Mucosa of descending colon (tissue), 3 donors: ENCODE measurements at regions not wholly inside any gene's neighbourhood (a gene's known extent, or its start where the extent isn't known, plus 50 kb on each side); places are given as distances from the start of the nearest gene placed in this dataset.

Experiments used
- ATAC-seq: fragments of 200-7000 bp; cut with Tn5 transposase; one replicate; pipeline ENCODE4 v1.9.1; 2020; ENCODE audit warnings: mild to moderate bottlenecking, moderate library complexity
- DNase-seq, 3 donors: peaks; one replicate each; pipeline ENCODE4 v3.0.0-alpha.2; 2020
- H3K36me3 ChIP-seq: fragments of 200-600 bp; one replicate; pipeline ENCODE4 v1.8.0; 2021; ENCODE audit warnings: low read depth, mild to moderate bottlenecking
- H3K4me1 ChIP-seq: fragments of 200-600 bp; one replicate; pipeline ENCODE4 v1.8.0; 2021; ENCODE audit warnings: low read depth, mild to moderate bottlenecking
- H3K4me3 ChIP-seq: fragments of 200-600 bp; one replicate; pipeline ENCODE4 v1.8.0; 2021; ENCODE audit warnings: mild to moderate bottlenecking
- H3K9me3 ChIP-seq: fragments of 200-600 bp; one replicate; pipeline ENCODE4 v1.8.0; 2021; ENCODE audit warnings: mild to moderate bottlenecking
- CTCF ChIP-seq: fragments of 200-600 bp; IDR thresholded peaks from one replicate; pipeline ENCODE4 v1.8.0; 2022; ENCODE audit warnings: antibody characterized with exemption, mild to moderate bottlenecking
- intact Hi-C, 2 donors: fragments of 100-400 bp; cut with DNase I in 1 of 2; cut with micrococcal nuclease in 1 of 2; formaldehyde crosslinking; loops; one replicate each; pipeline versions ENCODE4 v1.11.0 to v1.11.1; 2022; cut with DNase I, micrococcal nuclease
- donor health status: DM: no; HTN: no; CAD: no; lungs with moderate emphysema.
- donor health status: DM: no; HTN: no; CAD: no.
- donor health status: DM: no; HTN: yes; CAD: no.

GRCh38 chr2:235187806-235188205 lies 236.0 kb downstream of the SH3BP4 start:
- no peak for TF ChIP-seq CTCF
- intact Hi-C loops: no loop called here

GRCh38 chr2:235191486-235191885 lies 239.7 kb downstream of the SH3BP4 start:
- DNase-seq (no peak), ATAC-seq (no peak)
- H3K36me3 ChIP-seq: no peaks in the 10 kb centered on the region
- no peaks in the 10 kb centered on the region for H3K4me1 ChIP-seq
- intact Hi-C loops: no loop called here
- TF ChIP-seq CTCF: no peak
- no peaks in the 10 kb centered on the region for H3K9me3 ChIP-seq
- no peak overlapping the region for H3K4me3 ChIP-seq

More at GRCh38 chr2:235187806-235188205, 236.0 kb downstream of the SH3BP4 start:
- no peak overlapping the region for H3K4me3 ChIP-seq
- H3K4me1 ChIP-seq: no peaks in the 10 kb centered on the region
- DNase-seq (no peak), ATAC-seq (no peak)
- no peaks in the 10 kb centered on the region for H3K9me3 ChIP-seq
- H3K36me3 ChIP-seq: no peaks in the 10 kb centered on the region

GRCh38 chr2:235191978-235192377 lies 240.2 kb downstream of the SH3BP4 start:
- Histone ChIP-seq H3K36me3 (no peaks in the 10 kb centered on the region), H3K4me3 (no peak overlapping the region), H3K9me3 (no peaks in the 10 kb centered on the region), H3K4me1 (no peaks in the 10 kb centered on the region)
- TF ChIP-seq CTCF: no peak
- intact Hi-C loops: no loop called here
- peak; percentile 43 for ATAC-seq
- DNase-seq: peak in 1 of 3 donors; percentile 4

- ATAC-seq (no peak), DNase-seq (no peak)
- no peak for TF ChIP-seq CTCF
- Histone ChIP-seq H3K4me1 (no peaks in the 10 kb centered on the region), H3K4me3 (no peak overlapping the region), H3K36me3 (no peaks in the 10 kb centered on the region), H3K9me3 (no peaks in the 10 kb centered on the region)
- intact Hi-C loops: no loop called here
Observed at GRCh38 chr2:235194351-235194750, 242.5 kb downstream of the SH3BP4 start.

- Histone ChIP-seq H3K4me3 (no peak overlapping the region), H3K4me1 (no peaks in the 10 kb centered on the region), H3K9me3 (no peaks in the 10 kb centered on the region), H3K36me3 (no peaks in the 10 kb centered on the region)
- no peak for DNase-seq
- no peak for ATAC-seq
- no peak for TF ChIP-seq CTCF
- intact Hi-C loops: no loop called here
Observed at GRCh38 chr2:235194836-235195235, 243.0 kb downstream of the SH3BP4 start.

GRCh38 chr2:235195921-235196320 lies 244.1 kb downstream of the SH3BP4 start:
- DNase-seq (no peak), ATAC-seq (no peak)
- intact Hi-C loops: no loop called here
- TF ChIP-seq CTCF: no peak
- H3K4me1 ChIP-seq: no peaks in the 10 kb centered on the region
- no peaks in the 10 kb centered on the region for H3K9me3 ChIP-seq
- H3K36me3 ChIP-seq: no peaks in the 10 kb centered on the region
- H3K4me3 ChIP-seq: no peak overlapping the region
